ENCODE measurements at regions not wholly inside any gene's neighbourhood (a gene's known extent, or its start where the extent isn't known, plus 50 kb on each side); places are given as distances from the start of the nearest gene placed in this dataset.

DNA sequence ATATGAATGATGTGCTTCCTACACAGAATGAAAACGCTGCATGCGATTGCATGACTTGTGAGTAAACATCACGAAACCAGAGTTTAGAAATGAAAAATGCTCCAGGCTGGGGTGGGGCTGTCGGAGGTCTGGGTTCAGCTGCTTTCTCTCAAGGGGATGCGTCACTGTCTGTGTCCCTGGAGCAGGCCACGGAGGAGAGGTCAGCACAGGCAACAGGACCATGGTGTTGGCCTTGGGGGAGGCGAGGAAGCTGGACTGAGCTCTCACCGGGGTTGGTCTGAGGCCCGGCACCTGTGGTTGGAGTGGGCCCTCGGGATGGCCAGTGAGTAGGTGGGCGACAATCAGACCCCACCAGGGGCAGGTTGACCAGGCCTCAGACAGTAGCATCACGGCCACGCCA is 89.0 kb upstream of the TMEM18 start:
- TF ChIP-seq, protein P1, sequence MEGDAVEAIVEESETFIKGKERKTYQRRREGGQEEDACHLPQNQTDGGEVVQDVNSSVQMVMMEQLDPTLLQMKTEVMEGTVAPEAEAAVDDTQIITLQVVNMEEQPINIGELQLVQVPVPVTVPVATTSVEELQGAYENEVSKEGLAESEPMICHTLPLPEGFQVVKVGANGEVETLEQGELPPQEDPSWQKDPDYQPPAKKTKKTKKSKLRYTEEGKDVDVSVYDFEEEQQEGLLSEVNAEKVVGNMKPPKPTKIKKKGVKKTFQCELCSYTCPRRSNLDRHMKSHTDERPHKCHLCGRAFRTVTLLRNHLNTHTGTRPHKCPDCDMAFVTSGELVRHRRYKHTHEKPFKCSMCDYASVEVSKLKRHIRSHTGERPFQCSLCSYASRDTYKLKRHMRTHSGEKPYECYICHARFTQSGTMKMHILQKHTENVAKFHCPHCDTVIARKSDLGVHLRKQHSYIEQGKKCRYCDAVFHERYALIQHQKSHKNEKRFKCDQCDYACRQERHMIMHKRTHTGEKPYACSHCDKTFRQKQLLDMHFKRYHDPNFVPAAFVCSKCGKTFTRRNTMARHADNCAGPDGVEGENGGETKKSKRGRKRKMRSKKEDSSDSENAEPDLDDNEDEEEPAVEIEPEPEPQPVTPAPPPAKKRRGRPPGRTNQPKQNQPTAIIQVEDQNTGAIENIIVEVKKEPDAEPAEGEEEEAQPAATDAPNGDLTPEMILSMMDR (conservative IDR thresholded peaks at IDR 0.05 in 1 of 2, IDR thresholded peaks at IDR 0.05 in 1 of 2; ENCODE audit: extremely low read depth in 1 of 2, insufficient read depth in 1 of 2, low read depth in 1 of 2, low read length in 2 of 2) = no peak
- TF ChIP-seq EZH2 (IDR thresholded peaks at IDR 0.05; ENCODE audit: borderline replicate concordance, low read length) = no peak
